ENCODE measurements at regions not wholly inside any gene's neighbourhood (a gene's known extent, or its start where the extent isn't known, plus 50 kb on each side); places are given as distances from the start of the nearest gene placed in this dataset.

- POLR2A ChIA-PET: no interaction called here
Measured at GRCh38 chr9:89721971-89722530, 117.2 kb downstream of the GADD45G start.

GRCh38 chr9:89722712-89723111, 117.9 kb downstream of the GADD45G start:
- no peaks in the 10 kb centered on the region for H4K20me1 ChIP-seq (ENCODE audit: insufficient read depth, low read length)
- ChIA-PET POLR2A (no interaction called here), CTCF (ENCODE audit: unreplicated experiment) (no interaction called here)
- intact Hi-C loops (cut with micrococcal nuclease; ENCODE audit: unreplicated experiment): no loop called here
- H3K4me3 ChIP-seq (ENCODE audit: low read depth, low read length, poor library complexity, severe bottlenecking): no peak overlapping the region
- H3K9me2 ChIP-seq (ENCODE audit: insufficient read depth, low read length): no peaks in the 10 kb centered on the region
- H3K36me3 ChIP-seq (ENCODE audit: insufficient read depth, low read length): no peaks in the 10 kb centered on the region
- no peak overlapping the region for H2AFZ ChIP-seq (ENCODE audit: low read length)
- no peaks in the 10 kb centered on the region for H3K9me3 ChIP-seq (ENCODE audit: low read length)
- no TSS peak for BruUV-seq (replicated peaks)
- no peak overlapping the region for H3K27ac ChIP-seq (ENCODE audit: low read depth, low read length, poor library complexity, severe bottlenecking)
- H3K79me2 ChIP-seq (ENCODE audit: insufficient read depth, low read depth, low read length): no peaks in the 10 kb centered on the region
- TF ChIP-seq CTCF (conservative IDR thresholded peaks at IDR 0.05; ENCODE audit: low read length) (no peak), EZH2phosphoT487 (IDR thresholded peaks at IDR 0.05; ENCODE audit: borderline replicate concordance, low read depth, low read length) (no peak)
- H3K4me1 ChIP-seq (ENCODE audit: insufficient read depth, low read length, poor library complexity, severe bottlenecking): no peaks in the 10 kb centered on the region
- no peak overlapping the region for H3K4me2 ChIP-seq (ENCODE audit: low read length)
- no peak for DNase-seq (ENCODE audit: low spot score)

More at GRCh38 chr9:89721971-89722530, 117.2 kb downstream of the GADD45G start:
- no peaks in the 10 kb centered on the region for H3K9me3 ChIP-seq (ENCODE audit: low read length)
- no peak overlapping the region for H3K4me3 ChIP-seq (ENCODE audit: low read depth, low read length, poor library complexity, severe bottlenecking)
- intact Hi-C loops (cut with micrococcal nuclease; ENCODE audit: unreplicated experiment): no loop called here
- H4K20me1 ChIP-seq (ENCODE audit: insufficient read depth, low read length): no peaks in the 10 kb centered on the region
- DNase-seq (ENCODE audit: low spot score): no peak
- no peak for TF ChIP-seq CTCF (conservative IDR thresholded peaks at IDR 0.05; ENCODE audit: low read length)
- TF ChIP-seq EZH2phosphoT487 (IDR thresholded peaks at IDR 0.05; ENCODE audit: borderline replicate concordance, low read depth, low read length): no peak
- no peaks in the 10 kb centered on the region for H3K79me2 ChIP-seq (ENCODE audit: insufficient read depth, low read depth, low read length)
- H2AFZ ChIP-seq (ENCODE audit: low read length): no peak overlapping the region
- no peak overlapping the region for H3K27ac ChIP-seq (ENCODE audit: low read depth, low read length, poor library complexity, severe bottlenecking)
- no peaks in the 10 kb centered on the region for H3K9me2 ChIP-seq (ENCODE audit: insufficient read depth, low read length)
- H3K4me1 ChIP-seq (ENCODE audit: insufficient read depth, low read length, poor library complexity, severe bottlenecking): no peaks in the 10 kb centered on the region
- no peaks in the 10 kb centered on the region for H3K36me3 ChIP-seq (ENCODE audit: insufficient read depth, low read length)
- BruUV-seq (replicated peaks): no TSS peak
- H3K4me2 ChIP-seq (ENCODE audit: low read length): no peak overlapping the region
- CTCF ChIA-PET (ENCODE audit: unreplicated experiment): no interaction called here

- Histone ChIP-seq H3K4me3 (ENCODE audit: low read depth, low read length, poor library complexity, severe bottlenecking) (no peak overlapping the region), H3K36me3 (ENCODE audit: insufficient read depth, low read length) (no peaks in the 10 kb centered on the region), H3K27ac (ENCODE audit: low read depth, low read length, poor library complexity, severe bottlenecking) (no peak overlapping the region), H3K79me2 (ENCODE audit: insufficient read depth, low read depth, low read length) (no peaks in the 10 kb centered on the region), H4K20me1 (ENCODE audit: insufficient read depth, low read length) (no peaks in the 10 kb centered on the region), H3K9me3 (ENCODE audit: low read length) (no peaks in the 10 kb centered on the region), H3K9me2 (ENCODE audit: insufficient read depth, low read length) (no peaks in the 10 kb centered on the region), H3K4me1 (ENCODE audit: insufficient read depth, low read length, poor library complexity, severe bottlenecking) (no peaks in the 10 kb centered on the region), H2AFZ (ENCODE audit: low read length) (no peak overlapping the region), H3K4me2 (ENCODE audit: low read length) (no peak overlapping the region)
- no peak for DNase-seq (ENCODE audit: low spot score)
- intact Hi-C loops (cut with micrococcal nuclease; ENCODE audit: unreplicated experiment): no loop called here
- no TSS peak for BruUV-seq (replicated peaks)
- TF ChIP-seq EZH2phosphoT487 (IDR thresholded peaks at IDR 0.05; ENCODE audit: borderline replicate concordance, low read depth, low read length): no peak
- TF ChIP-seq CTCF (conservative IDR thresholded peaks at IDR 0.05; ENCODE audit: low read length): no peak
- CTCF ChIA-PET (ENCODE audit: unreplicated experiment): no interaction called here
- POLR2A ChIA-PET: no interaction called here
Measured at GRCh38 chr9:89723469-89724100, 118.8 kb downstream of the GADD45G start.

Measured in OCI-LY7 (cell line).